Immature natural killer cell (primary cell): ENCODE measurements at regions not wholly inside any gene's neighbourhood (a gene's known extent, or its start where the extent isn't known, plus 50 kb on each side); places are given as distances from the start of the nearest gene placed in this dataset.

ENCODE experiments used
- DNase-seq, 3 donors: peaks; one replicate each; pipeline ENCODE4 v3.0.0; 2022; ENCODE audit warnings: mixed read lengths in 1 of 3
- H3K27ac Mint-ChIP-seq, 6 donors: one replicate each; pipeline ENCODE4 v1.8.0; 2020; ENCODE audit warnings: mixed read lengths in 6 of 6, mild to moderate bottlenecking in 5 of 6, inconsistent platforms in 4 of 6, moderate library complexity in 3 of 6
- H3K27me3 Mint-ChIP-seq, 3 donors: one replicate each; pipeline ENCODE4 v1.8.0; 2020 to 2021; ENCODE audit warnings: low read depth in 3 of 3, mild to moderate bottlenecking in 3 of 3, mixed read lengths in 3 of 3, moderate library complexity in 3 of 3, inconsistent platforms in 1 of 3
- H3K36me3 Mint-ChIP-seq, 3 donors: one replicate each; pipeline ENCODE4 v1.8.0; 2020; ENCODE audit warnings: mixed read lengths in 3 of 3, inconsistent platforms in 2 of 3, mild to moderate bottlenecking in 2 of 3
- H3K4me1 Mint-ChIP-seq, 2 donors: one replicate each; pipeline ENCODE4 v1.8.0; 2020; ENCODE audit warnings: inconsistent platforms in 2 of 2, mild to moderate bottlenecking in 2 of 2, mixed read lengths in 2 of 2, moderate library complexity in 1 of 2
- H3K4me3 Mint-ChIP-seq, 5 donors: one replicate each; pipeline ENCODE4 v1.8.0; 2020; ENCODE audit warnings: mild to moderate bottlenecking in 5 of 5, mixed read lengths in 5 of 5, inconsistent platforms in 3 of 5, moderate library complexity in 3 of 5
- H3K9me3 Mint-ChIP-seq, 6 donors: one replicate each; pipeline ENCODE4 v1.8.0; 2020; ENCODE audit warnings: mild to moderate bottlenecking in 6 of 6, mixed read lengths in 6 of 6, inconsistent platforms in 4 of 6, moderate library complexity in 3 of 6

DNA sequence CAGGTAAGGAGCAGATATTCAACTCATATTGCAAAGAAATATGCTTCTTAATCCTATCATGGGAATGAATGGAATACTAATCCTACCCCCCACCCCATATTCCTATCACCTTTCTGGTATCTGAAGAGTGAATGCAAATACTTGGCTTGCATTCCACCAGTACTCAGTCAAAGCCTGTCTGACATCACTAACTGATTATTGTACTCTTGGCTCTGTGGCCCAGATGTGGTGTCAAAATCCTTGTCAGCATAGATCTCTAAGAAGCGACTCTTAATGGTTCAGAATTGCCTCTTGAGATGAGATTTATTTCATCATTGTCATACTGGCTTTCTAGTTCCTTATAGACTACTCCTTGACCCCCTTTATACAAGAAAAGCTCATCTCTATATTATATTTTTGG, 604.6 kb downstream of the ADGRL2 start:
- H3K9me3 Mint-ChIP-seq = peaks cover 0 to 23% (median 3%) of the 10 kb centered on the region in 6 donors
- no peak overlapping the region for H3K4me3 Mint-ChIP-seq

DNA sequence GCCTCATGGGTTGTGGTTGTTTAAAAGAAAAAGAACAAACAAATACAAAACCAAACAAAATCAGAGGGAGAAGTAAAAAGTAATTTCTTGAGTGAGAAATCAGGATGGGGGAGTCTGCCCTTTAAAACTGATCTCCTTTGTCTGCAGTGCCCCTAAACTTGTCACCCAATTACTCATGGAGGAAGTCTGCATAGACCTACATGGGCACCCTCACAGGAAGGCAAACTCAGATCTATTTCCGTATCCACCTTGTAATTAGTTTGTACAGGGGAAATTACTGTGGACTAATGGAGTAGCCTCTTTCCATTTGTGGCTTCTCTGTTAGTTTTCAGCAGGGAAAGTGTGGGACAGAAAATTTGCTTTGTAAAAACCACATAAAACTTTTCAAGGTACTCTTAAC, 600.4 kb downstream of the ADGRL2 start:
- Mint-ChIP-seq H3K4me3 (no peak overlapping the region), H3K36me3 (no peaks in the 10 kb centered on the region), H3K27me3 (peaks cover 0 to under 1% (median 0%) of the 10 kb centered on the region in 3 donors), H3K9me3 (peaks cover 0 to 33% (median 2%) of the 10 kb centered on the region in 6 donors), H3K4me1 (peaks cover 0 to 8% of the 10 kb centered on the region in 2 donors), H3K27ac (no peak overlapping the region)
- no peak for DNase-seq

More for the DNA sequence above, 604.6 kb downstream of the ADGRL2 start:
- DNase-seq = no peak
- no peak overlapping the region for H3K27ac Mint-ChIP-seq
- H3K4me1 Mint-ChIP-seq = peaks cover 0 to 8% of the 10 kb centered on the region in 2 donors
- H3K27me3 Mint-ChIP-seq = no peaks in the 10 kb centered on the region
- H3K36me3 Mint-ChIP-seq = no peaks in the 10 kb centered on the region

DNA sequence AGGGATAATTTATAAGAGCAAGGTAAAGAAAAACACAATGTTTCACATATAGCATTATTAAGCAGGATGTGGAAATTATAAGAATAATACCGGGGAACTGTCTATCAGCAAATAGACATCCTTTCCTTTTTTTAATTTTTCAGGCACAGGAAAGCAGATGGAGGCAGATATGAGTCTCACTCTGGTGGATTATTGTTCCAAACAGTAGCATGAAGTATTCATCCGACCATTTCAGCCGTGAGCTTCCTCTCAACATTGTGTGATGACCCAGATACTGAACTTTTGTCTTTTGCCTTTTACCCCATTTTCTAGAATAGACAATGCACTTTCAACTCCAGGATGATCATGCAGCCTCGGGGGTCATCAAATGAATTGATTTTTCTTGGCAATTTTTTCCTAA, 599.8 kb downstream of the ADGRL2 start:
- no peaks in the 10 kb centered on the region for H3K36me3 Mint-ChIP-seq
- DNase-seq = no peak
- peaks cover 0 to 2% (median 0%) of the 10 kb centered on the region in 3 donors for H3K27me3 Mint-ChIP-seq
- H3K4me1 Mint-ChIP-seq = peaks cover 0 to 8% of the 10 kb centered on the region in 2 donors
- peaks cover 0 to 33% (median 4%) of the 10 kb centered on the region in 6 donors for H3K9me3 Mint-ChIP-seq
- no peak overlapping the region for H3K27ac Mint-ChIP-seq
- H3K4me3 Mint-ChIP-seq = no peak overlapping the region

DNA sequence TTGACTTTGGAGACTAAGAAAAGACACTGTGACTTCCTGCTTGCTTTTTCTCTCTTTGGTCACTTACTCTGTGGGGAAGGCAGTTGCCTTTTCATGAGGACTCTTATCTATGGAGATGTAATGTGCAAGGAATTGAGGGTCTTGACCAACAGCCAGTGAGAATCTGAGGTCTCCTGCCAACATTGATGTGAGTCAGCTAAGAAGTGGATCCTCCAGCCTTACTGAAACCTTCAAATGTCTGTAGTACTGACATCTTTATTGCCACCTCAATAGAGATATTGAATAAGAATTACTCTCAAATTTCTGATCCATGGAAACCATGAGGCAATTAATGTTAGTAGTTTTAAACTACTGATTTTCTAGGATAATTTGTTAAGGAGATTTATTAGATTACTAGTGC, 598.4 kb downstream of the ADGRL2 start:
- Mint-ChIP-seq H3K4me3 (no peak overlapping the region), H3K4me1 (peaks cover 0 to 8% of the 10 kb centered on the region in 2 donors), H3K27me3 (peaks cover 0 to 2% (median 0%) of the 10 kb centered on the region in 3 donors), H3K36me3 (no peaks in the 10 kb centered on the region), H3K27ac (no peak overlapping the region), H3K9me3 (peaks cover 0 to 30% (median 4%) of the 10 kb centered on the region in 6 donors)
- no peak for DNase-seq

DNA sequence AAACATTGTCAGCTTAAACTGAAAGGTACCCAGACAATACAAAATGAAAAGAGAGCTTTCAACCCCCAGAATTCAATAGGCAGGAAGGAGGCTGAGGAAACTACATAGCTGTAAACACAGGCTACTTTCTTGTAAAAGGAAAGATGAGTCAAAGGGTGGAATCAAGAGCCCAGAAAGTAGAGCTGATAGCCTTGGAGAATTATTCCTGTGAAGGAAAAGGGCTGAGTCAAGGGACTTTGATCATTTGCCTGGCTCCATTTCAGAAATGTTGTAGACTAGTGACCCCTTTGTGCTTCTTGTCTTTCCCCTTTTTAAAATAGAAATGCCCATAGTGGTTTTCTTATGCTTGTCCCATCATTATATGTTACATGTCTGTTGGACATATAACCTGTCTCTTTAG, 597.6 kb downstream of the ADGRL2 start:
- no peak for DNase-seq
- H3K27me3 Mint-ChIP-seq = peaks cover 0 to 2% (median 0%) of the 10 kb centered on the region in 3 donors
- H3K36me3 Mint-ChIP-seq = no peaks in the 10 kb centered on the region
- H3K4me3 Mint-ChIP-seq = no peak overlapping the region
- H3K4me1 Mint-ChIP-seq = peaks cover 0 to 8% of the 10 kb centered on the region in 2 donors
- H3K9me3 Mint-ChIP-seq = peaks cover 0 to 31% (median 4%) of the 10 kb centered on the region in 6 donors
- no peak overlapping the region for H3K27ac Mint-ChIP-seq

DNA sequence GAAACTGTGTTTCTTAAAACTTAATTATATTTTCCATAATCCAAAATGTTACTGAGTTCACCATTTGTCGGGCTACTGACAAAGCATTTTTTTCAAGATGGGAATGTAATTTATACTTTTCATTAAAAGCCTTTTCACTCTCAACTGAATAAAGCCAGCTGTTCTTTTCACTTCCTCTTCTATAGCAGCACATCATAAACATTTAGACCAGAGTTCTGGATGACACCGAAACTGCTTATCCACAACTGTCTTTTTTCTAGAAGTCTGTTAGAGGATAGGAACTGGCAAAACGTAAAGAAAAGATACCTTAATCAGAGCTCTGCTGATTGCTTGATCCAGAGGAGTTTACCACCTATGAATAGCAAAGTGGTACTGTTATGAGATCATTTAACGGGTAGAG, 594.7 kb downstream of the ADGRL2 start:
- Mint-ChIP-seq H3K9me3 (peaks cover 3 to 38% (median 5%) of the 10 kb centered on the region in 6 donors), H3K36me3 (no peaks in the 10 kb centered on the region), H3K4me3 (no peak overlapping the region), H3K27ac (no peak overlapping the region), H3K27me3 (peaks cover 0 to 4% (median 0%) of the 10 kb centered on the region in 3 donors), H3K4me1 (no peaks in the 10 kb centered on the region)
- no peak for DNase-seq

DNA sequence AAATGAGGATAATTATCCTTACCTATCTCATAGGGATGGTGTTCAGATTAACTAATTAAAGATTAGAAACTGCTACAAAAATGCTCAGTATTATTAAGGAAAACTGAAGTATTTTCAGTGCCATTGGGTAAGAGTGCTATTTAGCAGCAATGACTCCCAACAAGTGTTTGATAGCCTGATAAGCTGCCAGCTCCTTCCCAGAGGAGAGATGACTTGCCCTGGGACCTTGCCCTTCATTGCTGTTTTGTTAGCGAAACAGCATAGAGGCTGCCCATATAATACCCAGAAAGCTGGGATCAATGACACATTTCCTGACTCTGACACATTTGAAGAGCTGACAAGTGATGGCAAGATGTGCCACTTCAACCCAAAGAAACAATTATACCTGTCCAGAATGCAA, 592.2 kb downstream of the ADGRL2 start:
- Mint-ChIP-seq H3K27ac (no peak overlapping the region), H3K4me3 (no peak overlapping the region), H3K27me3 (peaks cover 0 to 6% (median 0%) of the 10 kb centered on the region in 3 donors), H3K36me3 (no peaks in the 10 kb centered on the region), H3K4me1 (no peaks in the 10 kb centered on the region), H3K9me3 (peaks cover 5 to 37% (median 9%) of the 10 kb centered on the region in 6 donors)
- DNase-seq = no peak

DNA sequence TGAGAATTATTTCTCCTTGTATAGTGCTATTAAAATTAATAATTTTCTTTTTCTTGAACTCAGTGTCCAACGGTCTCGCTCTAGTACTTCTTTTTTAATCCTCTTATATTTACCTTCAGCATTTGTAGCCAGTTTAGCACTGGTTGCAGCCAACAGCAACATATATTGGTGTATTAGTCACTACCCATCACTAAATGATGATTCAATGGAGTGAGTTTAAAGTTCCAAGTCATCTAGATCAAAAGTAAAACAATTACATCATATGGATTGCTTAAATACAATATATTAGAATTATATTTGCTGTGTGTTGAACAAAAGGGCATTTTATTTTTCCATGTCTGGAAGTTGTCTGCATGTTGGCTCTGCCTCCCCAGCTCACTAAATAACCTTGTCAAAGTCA, 591.8 kb downstream of the ADGRL2 start:
- Mint-ChIP-seq H3K9me3 (peaks cover 5 to 36% (median 9%) of the 10 kb centered on the region in 6 donors), H3K4me1 (no peaks in the 10 kb centered on the region), H3K36me3 (no peaks in the 10 kb centered on the region), H3K27me3 (peaks cover 0 to 6% (median 0%) of the 10 kb centered on the region in 3 donors), H3K27ac (no peak overlapping the region), H3K4me3 (no peak overlapping the region)
- DNase-seq = no peak

DNA sequence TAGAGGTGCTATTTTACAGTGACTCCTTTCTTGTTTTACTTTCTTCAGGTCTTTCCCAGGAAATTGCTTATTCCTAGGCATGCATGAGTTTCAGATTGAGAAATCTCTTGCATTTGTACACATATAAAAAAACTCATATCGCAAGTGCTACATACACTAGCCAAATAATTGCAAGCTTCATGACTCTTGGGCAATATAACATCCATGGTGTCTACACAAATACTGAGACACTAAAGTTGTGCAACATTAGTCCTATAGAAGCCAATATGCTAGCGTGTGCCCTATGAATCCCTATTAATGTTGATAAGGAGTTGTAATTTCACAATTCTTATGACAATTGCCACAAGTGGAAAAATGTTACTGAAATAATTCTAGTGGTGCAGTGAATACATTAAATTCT, 591.0 kb downstream of the ADGRL2 start:
- Mint-ChIP-seq H3K4me1 (no peaks in the 10 kb centered on the region), H3K4me3 (no peak overlapping the region), H3K9me3 (peaks cover 2 to 28% (median 10%) of the 10 kb centered on the region in 6 donors), H3K36me3 (no peaks in the 10 kb centered on the region), H3K27me3 (peaks cover 0 to 6% (median 0%) of the 10 kb centered on the region in 3 donors), H3K27ac (no peak overlapping the region)
- DNase-seq = no peak

DNA sequence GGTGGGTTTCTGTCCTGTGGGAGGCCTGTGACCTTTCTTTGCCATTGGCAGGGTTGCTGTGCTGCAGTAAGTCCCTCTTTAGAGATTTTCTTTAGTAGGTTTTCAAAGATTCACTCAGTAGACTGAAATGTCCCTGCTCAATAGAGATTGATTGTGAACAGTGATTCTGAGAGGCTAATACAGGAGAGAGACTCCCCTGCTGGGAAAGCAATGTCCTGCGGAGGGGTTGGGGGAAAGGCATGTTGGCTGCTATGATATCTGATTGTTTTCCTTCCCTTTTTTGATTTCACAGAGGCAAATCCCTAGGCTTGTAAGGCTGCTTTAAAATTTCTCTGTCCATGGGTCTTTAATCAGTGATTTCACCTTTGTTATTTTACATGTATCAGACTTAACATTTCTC, 589.9 kb downstream of the ADGRL2 start:
- Mint-ChIP-seq H3K4me1 (no peaks in the 10 kb centered on the region), H3K27me3 (peaks cover 0 to 4% (median 0%) of the 10 kb centered on the region in 3 donors)
- DNase-seq = no peak

DNA sequence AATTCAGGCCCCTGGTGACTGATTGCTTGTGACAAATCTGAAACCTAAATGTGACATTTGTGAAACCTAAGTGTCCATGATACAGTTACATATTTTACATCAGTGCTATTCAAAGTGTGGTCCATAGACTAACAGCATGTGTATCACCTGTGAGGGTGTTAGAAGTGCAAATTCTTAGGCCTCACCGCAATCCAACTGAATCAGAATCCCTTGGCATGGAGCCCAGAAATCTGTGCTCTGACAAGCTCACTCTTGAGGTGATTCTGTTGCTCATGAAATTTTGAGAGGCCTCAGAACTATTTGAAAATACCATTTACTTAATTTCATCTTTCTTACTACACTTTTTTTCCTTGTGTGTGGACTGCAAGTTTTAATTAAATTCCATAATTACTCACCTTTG, 587.9 kb downstream of the ADGRL2 start:
- peaks cover 0 to 4% (median 0%) of the 10 kb centered on the region in 3 donors for H3K27me3 Mint-ChIP-seq
- no peak overlapping the region for H3K4me3 Mint-ChIP-seq
- no peak overlapping the region for H3K27ac Mint-ChIP-seq
- no peaks in the 10 kb centered on the region for H3K4me1 Mint-ChIP-seq
- H3K36me3 Mint-ChIP-seq = no peaks in the 10 kb centered on the region
- no peak for DNase-seq
- H3K9me3 Mint-ChIP-seq = peaks cover 2 to 32% (median 9%) of the 10 kb centered on the region in 6 donors

More for the DNA sequence above, 589.9 kb downstream of the ADGRL2 start:
- H3K4me3 Mint-ChIP-seq = no peak overlapping the region
- no peak overlapping the region for H3K27ac Mint-ChIP-seq
- H3K9me3 Mint-ChIP-seq = peaks cover 2 to 32% (median 6%) of the 10 kb centered on the region in 6 donors
- H3K36me3 Mint-ChIP-seq = no peaks in the 10 kb centered on the region

DNA sequence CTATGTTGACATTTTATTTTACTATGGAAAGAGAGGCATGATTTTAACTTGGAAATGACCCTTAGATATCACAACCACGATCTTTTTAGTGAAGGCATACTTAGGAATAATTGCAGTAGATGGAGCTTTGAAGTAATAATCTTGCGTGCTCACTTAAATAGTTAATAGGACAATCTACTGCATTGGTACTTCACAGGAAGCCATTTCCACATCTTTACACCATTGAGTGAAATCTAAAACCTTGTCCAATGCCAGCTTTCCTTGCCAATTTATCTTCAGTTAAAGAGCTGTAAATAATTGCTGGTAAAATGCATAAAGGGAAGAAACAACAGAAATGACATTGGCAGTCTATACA, 586.3 kb downstream of the ADGRL2 start:
- no peak overlapping the region for H3K27ac Mint-ChIP-seq
- no peak for DNase-seq
- peaks cover 0 to 4% (median 0%) of the 10 kb centered on the region in 3 donors for H3K27me3 Mint-ChIP-seq
- H3K9me3 Mint-ChIP-seq = peaks cover 2 to 26% (median 10%) of the 10 kb centered on the region in 6 donors
- H3K36me3 Mint-ChIP-seq = no peaks in the 10 kb centered on the region
- no peak overlapping the region for H3K4me3 Mint-ChIP-seq
- H3K4me1 Mint-ChIP-seq = no peaks in the 10 kb centered on the region

DNA sequence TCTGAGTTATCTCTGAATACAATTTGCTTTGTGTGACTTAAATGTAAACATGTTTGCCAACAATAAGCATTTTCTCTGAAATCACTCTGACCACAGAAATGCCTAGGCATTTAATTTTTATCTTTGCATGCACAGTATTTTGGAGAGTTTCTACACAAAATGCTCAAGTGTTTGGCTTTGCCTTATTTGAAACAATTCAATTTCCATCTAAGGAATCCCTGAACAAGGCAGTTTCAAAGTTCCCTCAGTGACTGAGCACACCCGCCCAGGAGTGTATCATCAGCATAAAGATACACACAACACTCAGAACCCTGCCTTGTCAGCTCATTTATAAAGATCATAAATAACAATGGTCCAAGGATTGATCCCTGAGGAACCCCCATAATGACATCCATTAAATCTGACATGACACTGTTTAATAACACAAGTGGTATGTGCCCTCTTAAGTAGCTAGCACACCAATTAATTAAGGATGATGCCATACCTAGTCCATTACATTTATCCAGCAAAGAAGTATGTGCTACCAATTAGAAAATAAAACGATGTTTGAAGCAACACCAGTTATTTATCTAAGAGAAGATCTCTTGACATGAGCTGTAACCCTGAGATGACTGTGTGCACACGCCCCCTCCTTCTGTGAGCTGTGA, 585.8 kb downstream of the ADGRL2 start:
- Mint-ChIP-seq H3K27ac (no peak overlapping the region), H3K27me3 (peaks cover 0 to 4% (median 0%) of the 10 kb centered on the region in 3 donors), H3K4me3 (no peak overlapping the region), H3K4me1 (no peaks in the 10 kb centered on the region), H3K36me3 (no peaks in the 10 kb centered on the region), H3K9me3 (peaks cover 2 to 26% (median 11%) of the 10 kb centered on the region in 6 donors)
- no peak for DNase-seq

DNA sequence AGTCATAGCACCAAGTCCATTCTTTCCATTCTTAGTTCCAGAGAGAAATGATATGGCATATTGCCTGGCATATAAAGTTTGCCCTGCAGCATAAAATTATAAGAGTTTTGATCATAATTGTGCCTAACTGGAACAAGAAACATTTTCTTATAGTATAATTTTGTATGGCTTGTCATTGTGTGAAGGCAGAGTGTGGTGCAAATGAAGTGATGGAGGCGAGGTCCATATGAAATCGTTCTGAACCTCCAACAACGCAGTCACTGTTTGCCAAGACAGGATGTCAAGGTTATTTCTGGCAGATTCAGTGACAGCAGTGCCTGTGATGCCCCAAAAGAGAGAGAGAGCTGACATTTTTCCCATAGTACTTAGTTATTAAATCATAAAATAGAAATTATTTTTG, 584.0 kb downstream of the ADGRL2 start:
- DNase-seq = no peak
- Mint-ChIP-seq H3K9me3 (peaks cover 0 to 25% (median 9%) of the 10 kb centered on the region in 6 donors), H3K4me3 (no peak overlapping the region), H3K4me1 (no peaks in the 10 kb centered on the region), H3K27me3 (peaks cover 0 to 6% (median 0%) of the 10 kb centered on the region in 3 donors), H3K36me3 (no peaks in the 10 kb centered on the region), H3K27ac (no peak overlapping the region)
